Amniotic epithelial cell (primary cell): ENCODE measurements at regions not wholly inside any gene's neighbourhood (a gene's known extent, or its start where the extent isn't known, plus 50 kb on each side); places are given as distances from the start of the nearest gene placed in this dataset.
A peak's percentile ranks its signal among the peaks of the same experiment; 100 is the strongest.
"Not testable (repeated sequence)": the region's sequence is repeated elsewhere in the genome, so short reads cannot be mapped to it uniquely, and the experiment has no call there.

Source experiments
- DNase-seq: peaks from one replicate; pipeline ENCODE4 v3.0.0-alpha.2; 2010; ENCODE audit warnings: low read depth

- not testable (repeated sequence) for DNase-seq
Observed at GRCh38 chr1:121051161-121051790, 132.9 kb downstream of the FAM72B start.

- not testable (repeated sequence) for DNase-seq
Observed at GRCh38 chr1:121052081-121052660, 132.0 kb downstream of the FAM72B start.

GRCh38 chr1:121054928-121055327, 129.2 kb downstream of the FAM72B start:
- not testable (repeated sequence) for DNase-seq

- not testable (repeated sequence) for DNase-seq
Observed at GRCh38 chr1:121066925-121067324, 117.2 kb downstream of the FAM72B start.

GRCh38 chr1:121068738-121069499, 115.2 kb downstream of the FAM72B start:
- DNase-seq = not testable (repeated sequence)

- not testable (repeated sequence) for DNase-seq
Observed at GRCh38 chr1:121073852-121074251, 110.3 kb downstream of the FAM72B start.

GRCh38 chr1:121075254-121075805, 108.8 kb downstream of the FAM72B start:
- not testable (repeated sequence) for DNase-seq

GRCh38 chr1:121076674-121077073, 107.5 kb downstream of the FAM72B start:
- DNase-seq = not testable (repeated sequence)

- not testable (repeated sequence) for DNase-seq
Observed at GRCh38 chr1:121079655-121080054, 104.5 kb downstream of the FAM72B start.

- not testable (repeated sequence) for DNase-seq
Observed at GRCh38 chr1:121080197-121080903, 103.8 kb downstream of the FAM72B start.

GRCh38 chr1:121080904-121081264, 103.3 kb downstream of the FAM72B start:
- DNase-seq = not testable (repeated sequence)

- not testable (repeated sequence) for DNase-seq
Observed at GRCh38 chr1:121081625-121082199, 102.4 kb downstream of the FAM72B start.

GRCh38 chr1:121082995-121083394, 101.1 kb downstream of the FAM72B start:
- not testable (repeated sequence) for DNase-seq

GRCh38 chr1:121086249-121086648, 97.9 kb downstream of the FAM72B start:
- not testable (repeated sequence) for DNase-seq

- DNase-seq = not testable (repeated sequence)
Observed at GRCh38 chr1:121087221-121087620, 96.9 kb downstream of the FAM72B start.

GRCh38 chr1:121088568-121088967, 95.6 kb downstream of the FAM72B start:
- not testable (repeated sequence) for DNase-seq

GRCh38 chr1:121092329-121092968, 91.7 kb downstream of the FAM72B start:
- DNase-seq = peak; percentile 57

GRCh38 chr1:121095014-121095413, 89.1 kb downstream of the FAM72B start:
- not testable (repeated sequence) for DNase-seq

- DNase-seq = peak; percentile 17
Observed at GRCh38 chr1:121097127-121097866, 86.8 kb downstream of the FAM72B start.

GRCh38 chr1:121097867-121098215, 86.3 kb downstream of the FAM72B start:
- not testable (repeated sequence) for DNase-seq
